Fibroblast of pulmonary artery (primary cell): ENCODE measurements at regions not wholly inside any gene's neighbourhood (a gene's known extent, or its start where the extent isn't known, plus 50 kb on each side); places are given as distances from the start of the nearest gene placed in this dataset.
A peak's percentile ranks its signal among the peaks of the same experiment; 100 is the strongest.
"Not testable (repeated sequence)": the region's sequence is repeated elsewhere in the genome, so short reads cannot be mapped to it uniquely, and the experiment has no call there.

ENCODE experiments used
- DNase-seq: peaks from one replicate; pipeline ENCODE4 v3.0.0-alpha.2; 2010; ENCODE audit warnings: low read depth
- H3K4me3 ChIP-seq: replicated peaks from 2 replicates; pipeline ENCODE4 v1.5.1; 2011; ENCODE audit warnings: low read depth, mild to moderate bottlenecking, control low read depth, low read length, moderate library complexity
- TF ChIP-seq, protein P1 (sequence below): IDR thresholded peaks from 2 replicates; pipeline ENCODE4 v1.5.1; 2011; ENCODE audit warnings: mild to moderate bottlenecking, control low read depth, low read length, inconsistent platforms; ENCODE audit errors: missing control alignments

DNA sequence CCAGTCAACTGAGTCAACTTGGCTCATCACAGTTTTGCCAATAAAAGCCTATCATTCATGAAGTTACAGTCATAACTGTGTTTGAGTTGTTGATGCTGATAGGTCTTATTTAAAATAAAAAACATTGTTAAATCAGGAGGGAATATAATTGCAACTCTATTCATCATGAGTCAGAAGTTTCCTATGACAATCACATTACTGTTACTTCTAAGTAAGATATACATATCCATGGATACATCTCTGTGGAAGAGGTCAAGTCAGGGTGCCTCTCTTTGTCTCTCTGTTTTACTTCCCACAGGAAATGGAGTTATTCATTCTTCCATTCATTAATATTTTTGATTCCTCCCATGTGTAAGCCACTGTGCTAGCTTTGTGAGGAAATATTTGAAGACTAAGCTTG is 2015.4 kb upstream of the WWC1 start:
- no peak for DNase-seq
- H3K4me3 ChIP-seq: no peak overlapping the region
- TF ChIP-seq, protein P1, sequence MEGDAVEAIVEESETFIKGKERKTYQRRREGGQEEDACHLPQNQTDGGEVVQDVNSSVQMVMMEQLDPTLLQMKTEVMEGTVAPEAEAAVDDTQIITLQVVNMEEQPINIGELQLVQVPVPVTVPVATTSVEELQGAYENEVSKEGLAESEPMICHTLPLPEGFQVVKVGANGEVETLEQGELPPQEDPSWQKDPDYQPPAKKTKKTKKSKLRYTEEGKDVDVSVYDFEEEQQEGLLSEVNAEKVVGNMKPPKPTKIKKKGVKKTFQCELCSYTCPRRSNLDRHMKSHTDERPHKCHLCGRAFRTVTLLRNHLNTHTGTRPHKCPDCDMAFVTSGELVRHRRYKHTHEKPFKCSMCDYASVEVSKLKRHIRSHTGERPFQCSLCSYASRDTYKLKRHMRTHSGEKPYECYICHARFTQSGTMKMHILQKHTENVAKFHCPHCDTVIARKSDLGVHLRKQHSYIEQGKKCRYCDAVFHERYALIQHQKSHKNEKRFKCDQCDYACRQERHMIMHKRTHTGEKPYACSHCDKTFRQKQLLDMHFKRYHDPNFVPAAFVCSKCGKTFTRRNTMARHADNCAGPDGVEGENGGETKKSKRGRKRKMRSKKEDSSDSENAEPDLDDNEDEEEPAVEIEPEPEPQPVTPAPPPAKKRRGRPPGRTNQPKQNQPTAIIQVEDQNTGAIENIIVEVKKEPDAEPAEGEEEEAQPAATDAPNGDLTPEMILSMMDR: no peak

DNA sequence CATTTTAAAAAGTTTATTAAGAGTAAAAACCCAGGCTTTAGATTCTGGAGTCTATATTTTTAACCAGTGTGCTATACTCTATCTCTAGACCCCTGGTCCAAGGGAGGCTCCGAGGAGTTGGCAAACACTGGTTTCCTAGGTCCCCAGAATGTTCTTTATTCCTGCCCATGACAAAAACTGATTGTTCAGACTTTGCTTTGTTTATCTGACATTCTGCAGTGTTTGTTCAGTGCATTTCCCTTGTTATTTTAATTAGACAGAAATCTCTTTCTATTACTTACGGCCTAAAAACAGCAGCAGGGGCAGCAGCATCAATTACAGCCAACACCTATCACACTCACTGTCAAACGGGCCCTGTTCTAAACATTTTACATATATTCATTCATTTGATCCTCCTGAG is 2011.6 kb upstream of the WWC1 start:
- no peak overlapping the region for H3K4me3 ChIP-seq
- no peak for DNase-seq
- TF ChIP-seq, protein P1: no peak

DNA sequence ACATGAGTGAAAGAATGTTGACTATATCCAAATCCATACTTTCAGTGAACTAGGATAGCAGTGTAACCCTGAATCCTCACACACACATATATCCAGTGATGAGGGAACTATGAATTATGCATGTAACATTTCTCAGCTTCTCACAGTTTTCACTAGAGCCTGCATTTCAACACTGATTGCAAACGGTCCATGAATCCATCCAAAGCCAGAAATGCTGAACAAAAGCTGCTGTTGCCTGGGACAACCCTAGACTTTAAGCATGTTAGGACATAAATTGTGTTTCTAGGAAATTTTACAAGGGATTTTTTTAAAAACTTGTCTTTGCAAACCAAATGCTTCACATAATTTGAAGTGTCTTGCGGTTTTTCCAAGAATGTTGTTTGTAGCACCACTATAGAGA is 2010.0 kb upstream of the WWC1 start:
- DNase-seq: no peak

GRCh38 chr5:166282939-166283338 is 2008.5 kb upstream of the WWC1 start:
- H3K4me3 ChIP-seq: no peak overlapping the region
- TF ChIP-seq, protein P1: no peak
- no peak for DNase-seq

More for the DNA sequence above, 2010.0 kb upstream of the WWC1 start:
- TF ChIP-seq, protein P1: no peak
- no peak overlapping the region for H3K4me3 ChIP-seq

DNA sequence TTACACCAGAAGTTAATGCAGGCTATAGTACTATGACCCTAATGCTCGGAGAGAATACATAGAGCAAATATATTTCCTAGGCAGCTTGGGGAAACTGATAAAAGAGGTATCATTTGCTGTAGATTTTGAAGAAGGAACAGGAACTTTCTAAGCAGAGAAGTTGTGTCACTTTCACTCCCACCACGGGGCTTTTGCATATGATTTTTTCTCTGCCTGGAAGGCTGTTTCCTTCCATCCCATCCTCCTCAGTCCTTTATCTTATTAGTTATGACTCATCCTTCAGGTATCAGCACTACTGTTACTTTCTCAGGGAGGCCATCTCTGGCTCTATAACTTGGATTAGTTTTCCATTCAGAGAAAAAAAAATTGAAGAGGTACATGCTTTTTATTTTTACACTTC is 2006.1 kb upstream of the WWC1 start:
- TF ChIP-seq, protein P1: no peak
- no peak overlapping the region for H3K4me3 ChIP-seq
- DNase-seq: peak; percentile 1

DNA sequence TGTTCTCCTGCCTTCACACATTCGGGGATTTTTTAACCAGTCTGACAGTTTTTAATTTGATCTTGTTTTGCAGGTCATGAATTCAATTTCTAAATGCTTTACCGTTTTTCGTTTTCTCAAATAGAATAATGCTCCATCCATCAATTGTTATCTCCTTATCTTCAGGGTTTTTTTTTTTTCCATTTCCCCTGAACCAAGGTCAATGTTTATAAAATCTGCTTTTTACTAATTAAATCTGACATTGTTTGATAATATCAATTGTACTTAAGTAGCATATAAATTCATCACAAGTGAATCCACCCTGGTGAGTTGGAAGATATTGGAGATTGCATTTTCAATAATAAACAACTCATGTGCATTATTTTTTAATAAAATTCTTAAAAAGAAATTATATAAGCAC is 2004.6 kb upstream of the WWC1 start:
- DNase-seq: no peak
- no peak overlapping the region for H3K4me3 ChIP-seq
- TF ChIP-seq, protein P1: no peak

GRCh38 chr5:166287866-166288265 is 2003.6 kb upstream of the WWC1 start:
- H3K4me3 ChIP-seq: no peak overlapping the region
- TF ChIP-seq, protein P1: no peak
- no peak for DNase-seq

DNA sequence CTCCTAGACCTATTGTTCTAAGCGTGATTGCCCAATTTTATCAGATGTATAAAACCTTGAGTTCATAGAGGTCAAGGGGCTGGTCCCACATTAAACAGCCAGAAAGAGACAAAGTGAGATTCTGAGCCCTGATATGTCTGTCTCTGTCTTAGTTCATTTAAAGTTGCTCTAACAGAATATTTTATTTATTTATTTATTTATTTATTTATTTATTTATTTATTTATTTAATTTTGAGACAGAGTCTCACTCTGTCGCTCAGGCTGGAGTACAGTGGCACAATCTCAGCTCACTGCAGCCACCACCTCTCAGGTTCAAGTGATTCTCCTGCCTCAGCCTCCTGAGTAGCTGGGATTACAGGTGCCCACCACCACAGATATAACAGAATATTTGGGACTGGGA is 1999.6 kb upstream of the WWC1 start:
- H3K4me3 ChIP-seq, DNase-seq: not testable (repeated sequence)
